Naive thymus-derived CD4-positive, alpha-beta T cell (primary cell): ENCODE measurements at regions not wholly inside any gene's neighbourhood (a gene's known extent, or its start where the extent isn't known, plus 50 kb on each side); places are given as distances from the start of the nearest gene placed in this dataset.

Experiments used
- ATAC-seq: fragments of 150-1000 bp; cut with Tn5 transposase; 2 replicates; pipeline ENCODE4 v1.10.0; 2021; ENCODE audit warnings: mild to moderate bottlenecking, moderate library complexity
- CTCF ChIA-PET: fragments of 350-600 bp; sonication (Branson Sonifier 250); formaldehyde crosslinking; loops from one replicate; lab custom pipeline; 2021; ENCODE audit warnings: antibody characterized with exemption; lab: Charles Lee
- POLR2A ChIA-PET: fragments of 350-600 bp; sonication (Branson Sonifier 250); formaldehyde crosslinking; loops from one replicate; lab custom pipeline; 2021; ENCODE audit warnings: antibody characterized with exemption, inconsistent platforms; lab: Charles Lee
- DNase-seq, 9 donors: peaks; one replicate each; pipeline versions ENCODE4 v3.0.0 to v3.0.0-alpha.2; 2020 to 2022; ENCODE audit warnings: mixed read lengths in 1 of 9
- H3K27ac ChIP-seq: one replicate; pipeline ENCODE4 v1.7.0; 2013; ENCODE audit warnings: mild to moderate bottlenecking, low read depth, low read length, moderate library complexity
- H3K27me3 ChIP-seq, 2 donors: one replicate each; pipeline ENCODE4 v1.7.0; 2013; ENCODE audit warnings: low read length in 2 of 2, mild to moderate bottlenecking in 2 of 2, moderate library complexity in 2 of 2; ENCODE audit not compliant: control insufficient read depth in 2 of 2, insufficient read depth in 2 of 2
- H3K36me3 ChIP-seq, 3 experiments: 1 replicate in 2 of 3; 2 replicates in 1 of 3; pipeline ENCODE4 v1.7.0; 2013; ENCODE audit warnings: low read length in 3 of 3, mild to moderate bottlenecking in 3 of 3, moderate library complexity in 1 of 3; ENCODE audit not compliant: insufficient read depth in 3 of 3, control insufficient read depth in 2 of 3
- H3K4me1 ChIP-seq, 2 donors: one replicate each; pipeline ENCODE4 v1.7.0; 2013; ENCODE audit warnings: low read length in 2 of 2, mild to moderate bottlenecking in 2 of 2, moderate library complexity in 1 of 2; ENCODE audit not compliant: control insufficient read depth in 2 of 2, insufficient read depth in 2 of 2
- H3K4me3 ChIP-seq: 2 replicates; pipeline ENCODE4 v1.7.0; 2013; ENCODE audit warnings: mild to moderate bottlenecking, low read length
- H3K9me3 ChIP-seq, 3 experiments: 1 replicate in 2 of 3; 2 replicates in 1 of 3; pipeline ENCODE4 v1.7.0; 2013; ENCODE audit warnings: low read length in 3 of 3; ENCODE audit not compliant: control insufficient read depth in 2 of 3
- H3K27ac Mint-ChIP-seq, 9 donors: one replicate each; pipeline ENCODE4 v1.8.0; 2020 to 2022; ENCODE audit warnings: mixed read lengths in 9 of 9, mild to moderate bottlenecking in 8 of 9, moderate library complexity in 5 of 9, inconsistent platforms in 2 of 9
- H3K27me3 Mint-ChIP-seq, 5 donors: one replicate each; pipeline ENCODE4 v1.8.0; 2021 to 2022; ENCODE audit warnings: mixed read lengths in 5 of 5, mild to moderate bottlenecking in 1 of 5
- H3K36me3 Mint-ChIP-seq, 5 donors: one replicate each; pipeline ENCODE4 v1.8.0; 2020 to 2022; ENCODE audit warnings: mixed read lengths in 5 of 5, mild to moderate bottlenecking in 3 of 5, inconsistent platforms in 1 of 5
- H3K4me1 Mint-ChIP-seq, 7 donors: one replicate each; pipeline ENCODE4 v1.8.0; 2020 to 2022; ENCODE audit warnings: mixed read lengths in 7 of 7, mild to moderate bottlenecking in 3 of 7, inconsistent platforms in 1 of 7
- H3K4me3 Mint-ChIP-seq, 10 donors: one replicate each; pipeline ENCODE4 v1.8.0; 2020 to 2022; ENCODE audit warnings: mild to moderate bottlenecking in 10 of 10, mixed read lengths in 10 of 10, moderate library complexity in 6 of 10, inconsistent platforms in 2 of 10
- H3K9me3 Mint-ChIP-seq, 11 donors: one replicate each; pipeline ENCODE4 v1.8.0; 2020 to 2022; ENCODE audit warnings: mixed read lengths in 11 of 11, mild to moderate bottlenecking in 4 of 11, inconsistent platforms in 1 of 11, moderate library complexity in 1 of 11
- intact Hi-C, 2 donors: fragments of 100-400 bp; cut with micrococcal nuclease; formaldehyde crosslinking; loops; one replicate each; pipeline ENCODE4 v1.15.1; 2023

GRCh38 chr9:108186642-108187395 lies 669.0 kb downstream of the ACTL7B start:
- no peaks in the 10 kb centered on the region for H3K36me3 ChIP-seq
- no peak overlapping the region for H3K4me3 Mint-ChIP-seq
- H3K9me3 Mint-ChIP-seq = peaks cover 0 to 20% (median 4%) of the 10 kb centered on the region in 11 donors
- H3K27ac ChIP-seq = no peak overlapping the region
- no peaks in the 10 kb centered on the region for H3K9me3 ChIP-seq
- H3K27me3 ChIP-seq = no peaks in the 10 kb centered on the region
- ChIA-PET POLR2A (no interaction called here), CTCF (no interaction called here)
- intact Hi-C loops = no loop called here
- H3K4me1 Mint-ChIP-seq = peaks cover 0 to 2% (median 0%) of the 10 kb centered on the region in 7 donors
- ATAC-seq (no peak), DNase-seq (no peak)
- peaks cover 0 to 4% (median 0%) of the 10 kb centered on the region in 5 donors for H3K36me3 Mint-ChIP-seq
- no peaks in the 10 kb centered on the region for H3K4me1 ChIP-seq
- peaks cover 0 to 5% (median 2%) of the 10 kb centered on the region in 5 donors for H3K27me3 Mint-ChIP-seq
- H3K27ac Mint-ChIP-seq = no peak overlapping the region
- no peak overlapping the region for H3K4me3 ChIP-seq

GRCh38 chr9:108185613-108186012 lies 670.2 kb downstream of the ACTL7B start:
- no peaks in the 10 kb centered on the region for H3K4me1 ChIP-seq
- no peaks in the 10 kb centered on the region for H3K9me3 ChIP-seq
- no peaks in the 10 kb centered on the region for H3K36me3 ChIP-seq
- intact Hi-C loops = no loop called here
- peaks cover 0 to 5% (median 2%) of the 10 kb centered on the region in 5 donors for H3K27me3 Mint-ChIP-seq
- DNase-seq = no peak
- ChIA-PET POLR2A (no interaction called here), CTCF (no interaction called here)
- H3K27me3 ChIP-seq = no peaks in the 10 kb centered on the region
- H3K4me3 Mint-ChIP-seq = no peak overlapping the region
- H3K27ac ChIP-seq = no peak overlapping the region
- no peak overlapping the region for H3K27ac Mint-ChIP-seq
- H3K36me3 Mint-ChIP-seq = peaks cover 0 to 4% (median 0%) of the 10 kb centered on the region in 5 donors
- no peak overlapping the region for H3K4me3 ChIP-seq
- peaks cover 0 to 15% (median 7%) of the 10 kb centered on the region in 11 donors for H3K9me3 Mint-ChIP-seq
- no peak for ATAC-seq
- peaks cover 0 to 2% (median 0%) of the 10 kb centered on the region in 7 donors for H3K4me1 Mint-ChIP-seq

- no peak overlapping the region for H3K27ac ChIP-seq
- DNase-seq = no peak
- no peaks in the 10 kb centered on the region for H3K9me3 ChIP-seq
- Mint-ChIP-seq H3K9me3 (peaks cover 0 to 13% (median 6%) of the 10 kb centered on the region in 11 donors), H3K36me3 (peaks cover 0 to 4% (median 0%) of the 10 kb centered on the region in 5 donors), H3K27ac (no peak overlapping the region), H3K4me3 (no peak overlapping the region), H3K4me1 (peaks cover 0 to 2% (median 0%) of the 10 kb centered on the region in 7 donors), H3K27me3 (peaks cover 0 to 5% (median 2%) of the 10 kb centered on the region in 5 donors)
- no peaks in the 10 kb centered on the region for H3K36me3 ChIP-seq
- ChIA-PET CTCF (no interaction called here), POLR2A (no interaction called here)
- intact Hi-C loops = no loop called here
- H3K4me3 ChIP-seq = no peak overlapping the region
- H3K27me3 ChIP-seq = no peaks in the 10 kb centered on the region
- ATAC-seq = no peak
- no peaks in the 10 kb centered on the region for H3K4me1 ChIP-seq
Measured at GRCh38 chr9:108184941-108185340, 670.8 kb downstream of the ACTL7B start.

DNA sequence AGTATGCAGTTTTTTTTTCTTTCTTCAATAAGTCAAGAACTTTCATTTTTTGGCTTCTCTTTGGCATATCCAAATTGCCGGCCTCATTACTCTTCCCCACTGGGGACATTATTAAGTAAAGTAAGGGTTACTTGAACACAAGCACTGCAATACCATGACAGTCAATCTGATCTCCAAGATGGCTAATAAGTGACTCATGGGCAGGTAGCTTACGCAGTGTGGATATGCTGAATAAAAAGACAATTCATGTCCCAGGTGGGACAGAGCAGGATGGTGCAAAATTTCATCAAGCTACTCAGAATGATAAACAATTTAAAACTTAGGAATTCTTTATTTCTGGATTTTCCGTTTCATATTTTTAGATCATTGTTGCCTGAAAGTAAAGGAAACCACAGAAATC lies 671.8 kb downstream of the ACTL7B start:
- intact Hi-C loops = no loop called here
- Mint-ChIP-seq H3K4me1 (peaks cover 0 to 2% (median 0%) of the 10 kb centered on the region in 7 donors), H3K27ac (no peak overlapping the region), H3K36me3 (peaks cover 0 to 4% (median 0%) of the 10 kb centered on the region in 5 donors), H3K27me3 (peaks cover 0 to 5% (median 0%) of the 10 kb centered on the region in 5 donors), H3K9me3 (peaks cover 0 to 13% (median 6%) of the 10 kb centered on the region in 11 donors), H3K4me3 (no peak overlapping the region)
- ATAC-seq (no peak), DNase-seq (no peak)
- Histone ChIP-seq H3K4me3 (no peak overlapping the region), H3K9me3 (no peaks in the 10 kb centered on the region), H3K27ac (no peak overlapping the region), H3K27me3 (no peaks in the 10 kb centered on the region), H3K4me1 (no peaks in the 10 kb centered on the region), H3K36me3 (no peaks in the 10 kb centered on the region)
- ChIA-PET POLR2A (no interaction called here), CTCF (no interaction called here)

DNA sequence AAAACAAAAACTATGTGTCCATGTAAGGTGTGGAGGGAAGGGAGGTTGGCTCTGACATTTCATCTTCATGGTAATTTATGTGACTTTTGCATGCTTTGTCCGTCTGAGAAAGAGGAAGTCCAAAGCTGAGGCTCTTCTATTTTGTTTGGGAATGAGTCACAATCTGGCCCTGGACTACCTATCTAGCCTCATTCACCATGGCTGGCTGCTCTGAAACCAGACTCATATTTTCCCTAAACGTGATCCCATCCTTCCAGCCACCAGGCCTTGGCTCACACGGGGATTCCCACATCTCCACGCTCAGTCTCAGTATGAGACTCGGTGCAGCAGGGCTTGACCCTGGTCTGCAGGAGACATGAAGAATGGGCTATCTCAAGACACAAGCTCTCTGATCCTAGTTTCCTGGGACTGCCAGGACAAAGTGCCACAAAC lies 672.8 kb downstream of the ACTL7B start:
- H3K27ac Mint-ChIP-seq = no peak overlapping the region
- CTCF ChIA-PET = no interaction called here
- H3K4me3 Mint-ChIP-seq = no peak overlapping the region
- Histone ChIP-seq H3K4me3 (no peak overlapping the region), H3K27me3 (no peaks in the 10 kb centered on the region), H3K36me3 (no peaks in the 10 kb centered on the region), H3K4me1 (no peaks in the 10 kb centered on the region), H3K27ac (no peak overlapping the region), H3K9me3 (no peaks in the 10 kb centered on the region)
- DNase-seq (no peak), ATAC-seq (no peak)
- H3K9me3 Mint-ChIP-seq = peaks cover 0 to 9% (median 6%) of the 10 kb centered on the region in 11 donors
- POLR2A ChIA-PET = no interaction called here
- peaks cover 0 to 2% (median 0%) of the 10 kb centered on the region in 7 donors for H3K4me1 Mint-ChIP-seq
- no peaks in the 10 kb centered on the region for H3K36me3 Mint-ChIP-seq
- no peaks in the 10 kb centered on the region for H3K27me3 Mint-ChIP-seq
- intact Hi-C loops = no loop called here

DNA sequence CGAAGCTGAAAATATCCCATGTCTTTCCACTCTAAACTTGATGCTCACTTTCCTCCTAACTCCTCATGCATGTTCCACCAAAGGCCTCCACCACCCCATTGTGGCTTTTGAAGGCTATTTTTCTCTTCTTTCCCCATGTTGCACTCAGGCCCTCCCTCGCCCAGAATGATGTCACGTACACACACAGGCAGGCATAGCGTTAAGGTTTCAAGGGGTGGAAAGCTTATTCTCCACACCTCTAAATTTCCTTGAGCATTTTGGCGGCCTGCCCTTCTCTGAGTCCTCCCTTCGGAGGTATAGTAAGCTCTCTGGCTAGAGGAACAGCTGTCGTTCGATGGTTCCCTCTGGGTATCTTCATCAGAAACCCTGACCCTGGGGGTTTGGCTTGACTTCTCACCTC lies 673.5 kb downstream of the ACTL7B start:
- Histone ChIP-seq H3K4me1 (no peaks in the 10 kb centered on the region), H3K27me3 (no peaks in the 10 kb centered on the region), H3K4me3 (no peak overlapping the region), H3K36me3 (no peaks in the 10 kb centered on the region), H3K9me3 (no peaks in the 10 kb centered on the region), H3K27ac (no peak overlapping the region)
- Mint-ChIP-seq H3K4me3 (no peak overlapping the region), H3K4me1 (peaks cover 0 to 2% (median 0%) of the 10 kb centered on the region in 7 donors), H3K9me3 (peaks cover 0 to 9% (median 6%) of the 10 kb centered on the region in 11 donors), H3K36me3 (no peaks in the 10 kb centered on the region), H3K27me3 (no peaks in the 10 kb centered on the region), H3K27ac (no peak overlapping the region)
- ATAC-seq (no peak), DNase-seq (no peak)
- CTCF ChIA-PET = no interaction called here
- POLR2A ChIA-PET = no interaction called here
- intact Hi-C loops = no loop called here

DNA sequence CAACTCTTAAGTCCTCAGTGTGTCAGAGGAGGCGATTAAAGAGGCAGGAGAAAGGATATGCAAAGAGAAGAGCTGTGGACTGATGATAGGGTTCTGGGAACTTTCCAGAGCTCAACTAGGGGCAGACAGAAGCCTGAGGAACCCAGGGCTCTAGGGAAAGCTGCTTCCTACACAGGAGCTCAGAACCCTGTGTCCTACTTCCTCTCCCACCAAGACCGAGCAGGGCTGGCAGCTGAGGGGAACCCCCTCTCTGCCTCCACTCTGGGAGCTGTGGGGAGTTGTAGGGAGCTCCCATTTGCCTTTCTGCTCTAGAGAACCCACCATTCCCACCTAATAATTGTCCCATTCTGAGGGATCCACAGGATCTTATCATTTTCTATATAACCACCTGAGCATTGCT lies 674.3 kb downstream of the ACTL7B start:
- no peak for DNase-seq

More for the DNA sequence above, 674.3 kb downstream of the ACTL7B start:
- H3K4me1 ChIP-seq = no peaks in the 10 kb centered on the region
- H3K36me3 ChIP-seq = no peaks in the 10 kb centered on the region
- no peak overlapping the region for H3K4me3 Mint-ChIP-seq
- no peaks in the 10 kb centered on the region for H3K9me3 ChIP-seq
- ChIA-PET POLR2A (no interaction called here), CTCF (no interaction called here)
- no peak overlapping the region for H3K4me3 ChIP-seq
- no peaks in the 10 kb centered on the region for H3K36me3 Mint-ChIP-seq
- H3K27ac Mint-ChIP-seq = no peak overlapping the region
- no peaks in the 10 kb centered on the region for H3K27me3 ChIP-seq
- intact Hi-C loops = no loop called here
- no peaks in the 10 kb centered on the region for H3K27me3 Mint-ChIP-seq
- H3K4me1 Mint-ChIP-seq = peaks cover 0 to 2% (median 0%) of the 10 kb centered on the region in 7 donors
- H3K27ac ChIP-seq = no peak overlapping the region
- peaks cover 0 to 9% (median 6%) of the 10 kb centered on the region in 11 donors for H3K9me3 Mint-ChIP-seq
- no peak for ATAC-seq
